A549 (cell line): ENCODE measurements at regions not wholly inside any gene's neighbourhood (a gene's known extent, or its start where the extent isn't known, plus 50 kb on each side); places are given as distances from the start of the nearest gene placed in this dataset.

Experiments used
- ATAC-seq, 2 experiments: fragments of 200-7000 bp in 1 of 2; fragments of >200 bp in 1 of 2; cut with Nextera tagmentation in 1 of 2; cut with Tn5 transposase in 1 of 2; 3 replicates each; pipeline versions ENCODE4 v1.8.0 to v1.9.1; 2018 to 2020; ENCODE audit warnings: mild to moderate bottlenecking in 1 of 2, moderate library complexity in 1 of 2
- CTCF ChIA-PET: fragments of 300-600 bp; sonication (Branson Sonifier 250); formaldehyde crosslinking; extraction: SDS; loops from one replicate; lab custom pipeline; 2021; ENCODE audit warnings: antibody characterized with exemption, inconsistent platforms; lab: Yijun Ruan, JAX
- POLR2A ChIA-PET: fragments of 350-600 bp; formaldehyde crosslinking; extraction: SDS; loops from one replicate; lab custom pipeline; 2021; ENCODE audit warnings: antibody characterized with exemption, inconsistent platforms; lab: Yijun Ruan, JAX
- DNase-seq, 2 experiments: peaks; one replicate each; pipeline versions ENCODE4 v3.0.0 to v3.0.0-alpha.2; 2011 to 2016; ENCODE audit warnings: low read depth in 1 of 2, low spot score in 1 of 2
- FAIRE-seq: peaks from 2 replicates; lab custom pipeline; 2011; peaks lifted over from hg19 to GRCh38; lab: Jason Lieb, UNC
- H3K27ac ChIP-seq, 2 experiments: fragments of >200 bp; sonication (Bioruptor Twin); formaldehyde crosslinking; 3 replicates each; pipeline ENCODE4 v1.5.1; 2016 to 2017
- H3K4me1 ChIP-seq: fragments of >200 bp; sonication (Bioruptor Twin); formaldehyde crosslinking; 3 replicates; pipeline ENCODE4 v1.6.1; 2016
- H3K4me2 ChIP-seq: fragments of >200 bp; sonication (Bioruptor Twin); formaldehyde crosslinking; 3 replicates; pipeline ENCODE4 v1.6.1; 2016
- H3K4me3 ChIP-seq: fragments of >200 bp; sonication (Bioruptor Twin); formaldehyde crosslinking; 3 replicates; pipeline ENCODE4 v1.5.1; 2016
- H3K9me3 ChIP-seq: fragments of >200 bp; sonication (Bioruptor Twin); formaldehyde crosslinking; 3 replicates; pipeline ENCODE4 v1.6.1; 2016
- CBX2 ChIP-seq: fragments of 200-600 bp; sonication (generic); IDR thresholded peaks from 2 replicates; pipeline ENCODE4 v1.6.1; 2016; ENCODE audit warnings: low read depth, mild to moderate bottlenecking, borderline replicate concordance
- CEBPB ChIP-seq, 2 experiments: fragments of >200 bp in 1 of 2; sonication (Bioruptor Twin) in 1 of 2; formaldehyde crosslinking in 1 of 2; IDR thresholded peaks; 2 replicates each; pipeline ENCODE4 v1.6.1; 2012 to 2016
- CHD4 ChIP-seq: fragments of 200-600 bp; sonication (generic); IDR thresholded peaks from 2 replicates; pipeline ENCODE4 v1.6.1; 2016; ENCODE audit warnings: antibody characterized with exemption, mild to moderate bottlenecking, borderline replicate concordance
- E2F6 ChIP-seq: IDR thresholded peaks from 2 replicates; pipeline ENCODE4 v1.6.1; 2012; ENCODE audit warnings: low read depth, borderline replicate concordance
- ELK1 ChIP-seq: fragments of 150-350 bp; IDR thresholded peaks from 2 replicates; pipeline ENCODE4 v1.6.1; 2014; ENCODE audit warnings: low read depth, mild to moderate bottlenecking, low read length
- ESRRA ChIP-seq: fragments of 150-350 bp; IDR thresholded peaks from 2 replicates; pipeline ENCODE4 v1.6.1; 2014; ENCODE audit warnings: mild to moderate bottlenecking, low read length, borderline replicate concordance
- HEYL ChIP-seq: fragments of 250-450 bp; sonication (Bioruptor Pico); IDR thresholded peaks from 2 replicates; pipeline ENCODE4 v1.8.0; 2021; ENCODE audit warnings: mild to moderate bottlenecking, moderate library complexity
- JUN ChIP-seq, 2 experiments: fragments of >200 bp; sonication (Bioruptor Twin); formaldehyde crosslinking; IDR thresholded peaks; 2 replicates in 1 of 2; 3 replicates in 1 of 2; pipeline ENCODE4 v1.6.1; 2016 to 2017
- JUNB ChIP-seq: fragments of >200 bp; sonication (Bioruptor Twin); formaldehyde crosslinking; IDR thresholded peaks from 2 replicates; pipeline ENCODE4 v1.6.1; 2016
- KDM1A ChIP-seq: fragments of 200-600 bp; sonication (generic); IDR thresholded peaks from 2 replicates; pipeline ENCODE4 v1.6.1; 2016; ENCODE audit warnings: low read depth, mild to moderate bottlenecking
- KDM5A ChIP-seq: fragments of 200-600 bp; sonication (generic); IDR thresholded peaks from 2 replicates; pipeline ENCODE4 v1.6.1; 2016; ENCODE audit warnings: antibody characterized with exemption, mild to moderate bottlenecking
- PHF8 ChIP-seq: fragments of 200-600 bp; sonication (generic); IDR thresholded peaks from 2 replicates; pipeline ENCODE4 v1.6.1; 2016; ENCODE audit warnings: low read depth, mild to moderate bottlenecking, antibody characterized with exemption, moderate library complexity, borderline replicate concordance
- POLR2A ChIP-seq: IDR thresholded peaks from 2 replicates; pipeline ENCODE4 v1.6.1; 2012; ENCODE audit warnings: mild to moderate bottlenecking, low read length
- RCOR1 ChIP-seq: fragments of 150-350 bp; IDR thresholded peaks from 2 replicates; pipeline ENCODE4 v1.6.1; 2014; ENCODE audit warnings: antibody characterized with exemption, low read length, low read depth
- REST ChIP-seq: fragments of 200-600 bp; sonication (generic); IDR thresholded peaks from 2 replicates; pipeline ENCODE4 v1.6.1; 2016; ENCODE audit warnings: antibody characterized with exemption, mild to moderate bottlenecking, moderate library complexity
- RNF2 ChIP-seq: fragments of 200-600 bp; sonication (generic); IDR thresholded peaks from 2 replicates; pipeline ENCODE4 v1.6.1; 2016; ENCODE audit warnings: low read depth, mild to moderate bottlenecking, antibody characterized with exemption, moderate library complexity, borderline replicate concordance
- SREBF2 ChIP-seq: fragments of 450-650 bp; IDR thresholded peaks from 2 replicates; pipeline ENCODE4 v1.6.1; 2014; ENCODE audit warnings: mild to moderate bottlenecking, moderate library complexity
- WGBS: methylation state at CpG from one replicate; pipeline ENCODE4 v1.1.6; 2017; ENCODE audit errors: missing lambda C conversion rate; 5-methylcytosine and 5-hydroxymethylcytosine counted together
- TF ChIP-seq, protein P1 (sequence below): fragments of >200 bp; sonication (Bioruptor Twin); formaldehyde crosslinking; IDR thresholded peaks from 3 replicates; pipeline ENCODE4 v1.6.1; 2016
- TF ChIP-seq, protein P2 (sequence below): fragments of 450-650 bp; IDR thresholded peaks from 2 replicates; pipeline ENCODE4 v1.6.1; 2014; ENCODE audit warnings: antibody characterized with exemption
- TF ChIP-seq, protein P3 (sequence below): fragments of >200 bp; sonication (Bioruptor Twin); formaldehyde crosslinking; IDR thresholded peaks from 3 replicates; pipeline ENCODE4 v1.5.1; 2016
- TF ChIP-seq, protein P4 (sequence below): IDR thresholded peaks from 2 replicates; pipeline ENCODE4 v1.6.1; 2012

GRCh38 chr5:6218116-6218515 lies 160.2 kb downstream of the MED10 start:
- DNase-seq (no peak), FAIRE-seq (no peak), ATAC-seq (no peak)
- ChIA-PET POLR2A (no interaction called here), CTCF (interaction anchor here (1.2 kb wide), 1 partner anchor 331 kb away, joined by 4 read pairs; no protein-coding TSS in a partner anchor)
- Histone ChIP-seq H3K9me3 (no peaks in the 10 kb centered on the region), H3K4me1 (no peaks in the 10 kb centered on the region), H3K4me3 (no peak overlapping the region), H3K4me2 (no peak overlapping the region), H3K27ac (no peak overlapping the region)
- 39% methylated on average over 7 of the region's 7 CpGs for WGBS
- TF ChIP-seq HEYL (no peak), CBX2 (no peak), POLR2A (no peak), CHD4 (no peak), CEBPB (IDR thresholded peaks at IDR 0.05) (no peak), RCOR1 (no peak), PHF8 (no peak), JUNB (no peak), ESRRA (no peak), RNF2 (no peak)
- TF ChIP-seq, protein P1, sequence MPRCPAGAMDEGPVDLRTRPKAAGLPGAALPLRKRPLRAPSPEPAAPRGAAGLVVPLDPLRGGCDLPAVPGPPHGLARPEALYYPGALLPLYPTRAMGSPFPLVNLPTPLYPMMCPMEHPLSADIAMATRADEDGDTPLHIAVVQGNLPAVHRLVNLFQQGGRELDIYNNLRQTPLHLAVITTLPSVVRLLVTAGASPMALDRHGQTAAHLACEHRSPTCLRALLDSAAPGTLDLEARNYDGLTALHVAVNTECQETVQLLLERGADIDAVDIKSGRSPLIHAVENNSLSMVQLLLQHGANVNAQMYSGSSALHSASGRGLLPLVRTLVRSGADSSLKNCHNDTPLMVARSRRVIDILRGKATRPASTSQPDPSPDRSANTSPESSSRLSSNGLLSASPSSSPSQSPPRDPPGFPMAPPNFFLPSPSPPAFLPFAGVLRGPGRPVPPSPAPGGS: no peak
- TF ChIP-seq, protein P2, sequence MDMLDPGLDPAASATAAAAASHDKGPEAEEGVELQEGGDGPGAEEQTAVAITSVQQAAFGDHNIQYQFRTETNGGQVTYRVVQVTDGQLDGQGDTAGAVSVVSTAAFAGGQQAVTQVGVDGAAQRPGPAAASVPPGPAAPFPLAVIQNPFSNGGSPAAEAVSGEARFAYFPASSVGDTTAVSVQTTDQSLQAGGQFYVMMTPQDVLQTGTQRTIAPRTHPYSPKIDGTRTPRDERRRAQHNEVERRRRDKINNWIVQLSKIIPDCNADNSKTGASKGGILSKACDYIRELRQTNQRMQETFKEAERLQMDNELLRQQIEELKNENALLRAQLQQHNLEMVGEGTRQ: no peak
- TF ChIP-seq, protein P3, sequence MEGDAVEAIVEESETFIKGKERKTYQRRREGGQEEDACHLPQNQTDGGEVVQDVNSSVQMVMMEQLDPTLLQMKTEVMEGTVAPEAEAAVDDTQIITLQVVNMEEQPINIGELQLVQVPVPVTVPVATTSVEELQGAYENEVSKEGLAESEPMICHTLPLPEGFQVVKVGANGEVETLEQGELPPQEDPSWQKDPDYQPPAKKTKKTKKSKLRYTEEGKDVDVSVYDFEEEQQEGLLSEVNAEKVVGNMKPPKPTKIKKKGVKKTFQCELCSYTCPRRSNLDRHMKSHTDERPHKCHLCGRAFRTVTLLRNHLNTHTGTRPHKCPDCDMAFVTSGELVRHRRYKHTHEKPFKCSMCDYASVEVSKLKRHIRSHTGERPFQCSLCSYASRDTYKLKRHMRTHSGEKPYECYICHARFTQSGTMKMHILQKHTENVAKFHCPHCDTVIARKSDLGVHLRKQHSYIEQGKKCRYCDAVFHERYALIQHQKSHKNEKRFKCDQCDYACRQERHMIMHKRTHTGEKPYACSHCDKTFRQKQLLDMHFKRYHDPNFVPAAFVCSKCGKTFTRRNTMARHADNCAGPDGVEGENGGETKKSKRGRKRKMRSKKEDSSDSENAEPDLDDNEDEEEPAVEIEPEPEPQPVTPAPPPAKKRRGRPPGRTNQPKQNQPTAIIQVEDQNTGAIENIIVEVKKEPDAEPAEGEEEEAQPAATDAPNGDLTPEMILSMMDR: no peak
- TF ChIP-seq, protein P4, sequence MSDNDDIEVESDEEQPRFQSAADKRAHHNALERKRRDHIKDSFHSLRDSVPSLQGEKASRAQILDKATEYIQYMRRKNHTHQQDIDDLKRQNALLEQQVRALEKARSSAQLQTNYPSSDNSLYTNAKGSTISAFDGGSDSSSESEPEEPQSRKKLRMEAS: no peak

- ATAC-seq (no peak), DNase-seq (no peak), FAIRE-seq (no peak)
- CTCF ChIA-PET: no interaction called here
- Histone ChIP-seq H3K4me3 (no peak overlapping the region), H3K4me2 (no peak overlapping the region), H3K4me1 (no peaks in the 10 kb centered on the region), H3K27ac (no peak overlapping the region), H3K9me3 (0 out of 3 replicates have a peak, but pooled peaks cover 3% of the 10 kb centered on the region)
- TF ChIP-seq HEYL (no peak), E2F6 (no peak), ELK1 (no peak)
- WGBS: 65% methylated on average over 9 of the region's 9 CpGs
- POLR2A ChIA-PET: no interaction called here
Measured at GRCh38 chr5:6216471-6217075, 161.8 kb downstream of the MED10 start.

DNA sequence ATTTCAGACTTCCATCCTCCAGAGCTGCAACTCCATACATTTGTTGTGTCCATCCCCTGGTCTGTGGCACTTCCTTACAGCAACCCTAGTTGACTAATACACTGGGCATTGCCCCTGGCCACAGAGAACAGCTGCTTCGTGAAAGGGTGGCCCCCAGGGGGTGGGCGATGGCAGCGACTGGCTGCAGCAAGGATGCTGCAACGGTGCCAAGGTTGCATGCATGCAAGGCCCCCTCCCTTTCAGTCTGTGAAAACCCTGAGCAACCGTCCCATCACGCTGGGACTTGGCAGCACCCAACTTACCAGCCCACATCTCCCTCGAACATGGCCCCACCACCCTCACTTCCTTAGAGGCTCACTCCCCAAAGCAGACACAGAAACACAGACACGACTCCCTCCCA lies 162.5 kb downstream of the MED10 start:
- Histone ChIP-seq H3K4me3 (no peak overlapping the region), H3K27ac (no peak overlapping the region), H3K4me2 (no peak overlapping the region), H3K9me3 (0 out of 3 replicates have a peak, but pooled peaks cover 3% of the 10 kb centered on the region), H3K4me1 (no peaks in the 10 kb centered on the region)
- DNase-seq (no peak), ATAC-seq (no peak), FAIRE-seq (no peak)
- WGBS: 36% methylated on average over 6 of the region's 8 CpGs
- ChIA-PET CTCF (no interaction called here), POLR2A (no interaction called here)
- TF ChIP-seq REST (no peak), SREBF2 (no peak), CHD4 (no peak), E2F6 (no peak), JUN (IDR thresholded peaks at IDR 0.05) (no peak), KDM1A (no peak), KDM5A (no peak)
